ENCODE measurements at regions not wholly inside any gene's neighbourhood (a gene's known extent, or its start where the extent isn't known, plus 50 kb on each side); places are given as distances from the start of the nearest gene placed in this dataset.
"Not testable (repeated sequence)": the region's sequence is repeated elsewhere in the genome, so short reads cannot be mapped to it uniquely, and the experiment has no call there.

DNA sequence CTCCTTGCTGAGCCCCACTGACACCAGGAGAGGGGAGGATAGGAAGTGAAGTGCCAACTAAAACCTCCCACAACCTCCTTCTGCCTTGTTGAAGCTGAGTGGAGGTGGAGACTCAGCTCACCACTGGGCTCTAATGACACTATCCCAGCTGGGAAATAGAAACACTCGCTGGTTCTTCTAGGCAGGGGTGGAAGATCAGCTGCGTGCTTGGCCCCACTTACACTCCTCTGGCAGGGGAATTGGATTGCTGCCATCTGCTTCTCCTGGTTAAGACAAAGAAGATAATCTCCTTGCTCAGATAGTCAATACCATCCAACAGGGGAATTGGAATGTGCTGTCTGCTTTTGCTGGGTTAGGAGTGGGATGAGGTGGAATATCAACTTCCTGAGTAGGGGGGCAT is 392.5 kb downstream of the ZNF674 start:
- TF ChIP-seq CTCF (IDR thresholded peaks at IDR 0.05; ENCODE audit: borderline replicate concordance, insufficient read depth, low read depth, low read length), result no peak
- H3K4me3 ChIP-seq (ENCODE audit: low read depth, low read length), result no peak overlapping the region

- H3K4me3 ChIP-seq (ENCODE audit: low read depth, low read length), result not testable (repeated sequence)
These were observed 393.9 kb downstream of the ZNF674 start for GRCh38 chrX:46151332-46151731.

DNA sequence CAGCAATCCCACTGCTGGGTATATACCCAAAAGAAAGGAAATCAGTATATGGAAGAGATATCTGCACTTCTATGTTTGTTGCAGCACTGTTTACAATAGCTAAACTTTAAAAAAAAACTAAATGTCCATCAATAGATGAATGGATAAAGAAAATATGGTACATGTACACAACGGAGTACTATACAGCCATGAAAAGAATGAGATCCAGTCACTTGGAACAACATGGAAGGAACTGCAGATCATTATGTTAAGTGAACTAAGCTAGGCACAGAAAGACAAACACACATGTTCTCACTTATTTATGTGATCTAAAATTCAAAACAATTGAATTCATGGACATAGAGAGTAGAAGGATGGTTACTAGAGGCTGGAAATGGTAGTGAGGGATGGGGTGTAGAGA is 400.7 kb downstream of the ZNF674 start:
- no peak overlapping the region for H3K4me3 ChIP-seq (ENCODE audit: low read depth, low read length)
- TF ChIP-seq CTCF (IDR thresholded peaks at IDR 0.05; ENCODE audit: borderline replicate concordance, insufficient read depth, low read depth, low read length), result no peak

- no peak overlapping the region for H3K4me3 ChIP-seq (ENCODE audit: low read depth, low read length)
- TF ChIP-seq CTCF (IDR thresholded peaks at IDR 0.05; ENCODE audit: borderline replicate concordance, insufficient read depth, low read depth, low read length), result no peak
These were observed 404.9 kb downstream of the ZNF674 start for GRCh38 chrX:46140272-46140671.

- H3K4me3 ChIP-seq (ENCODE audit: low read depth, low read length), result no peak overlapping the region
- no peak for TF ChIP-seq CTCF (IDR thresholded peaks at IDR 0.05; ENCODE audit: borderline replicate concordance, insufficient read depth, low read depth, low read length)
These were observed 415.0 kb downstream of the ZNF674 start for GRCh38 chrX:46130247-46130646.

- H3K4me3 ChIP-seq (ENCODE audit: low read depth, low read length), result no peak overlapping the region
- TF ChIP-seq CTCF (IDR thresholded peaks at IDR 0.05; ENCODE audit: borderline replicate concordance, insufficient read depth, low read depth, low read length), result no peak
These were observed 420.1 kb downstream of the ZNF674 start for GRCh38 chrX:46125111-46125510.

GRCh38 chrX:46117234-46117633 is 428.0 kb downstream of the ZNF674 start:
- no peak for TF ChIP-seq CTCF (IDR thresholded peaks at IDR 0.05; ENCODE audit: borderline replicate concordance, insufficient read depth, low read depth, low read length)
- no peak overlapping the region for H3K4me3 ChIP-seq (ENCODE audit: low read depth, low read length)

GRCh38 chrX:46087310-46087709 is 457.9 kb downstream of the ZNF674 start:
- not testable (repeated sequence) for H3K4me3 ChIP-seq (ENCODE audit: low read depth, low read length)

DNA sequence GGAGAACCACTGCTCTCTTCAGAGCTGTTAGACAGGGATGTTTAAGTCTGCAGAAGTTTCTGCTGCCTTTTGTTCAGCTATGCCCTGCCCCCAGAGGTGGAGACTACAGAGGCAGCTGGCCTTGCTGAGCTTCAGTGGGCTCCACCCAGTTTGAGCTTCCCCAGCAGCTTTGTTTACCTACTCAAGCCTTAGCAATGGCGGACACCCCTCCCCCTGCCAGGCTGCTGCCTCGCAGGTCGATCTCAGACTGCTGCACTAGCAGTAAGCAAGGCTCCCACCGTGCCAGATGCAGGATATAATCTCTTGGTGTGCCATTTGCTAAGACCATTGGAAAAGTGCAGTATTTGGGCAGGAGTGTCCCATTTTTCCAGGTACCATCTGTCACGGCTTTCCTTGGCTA is 465.1 kb downstream of the ZNF674 start:
- H3K4me3 ChIP-seq (ENCODE audit: low read depth, low read length), result not testable (repeated sequence)
